ENCODE measurements at regions not wholly inside any gene's neighbourhood (a gene's known extent, or its start where the extent isn't known, plus 50 kb on each side); places are given as distances from the start of the nearest gene placed in this dataset.

- Histone ChIP-seq H3K9me3 (ENCODE audit: control insufficient read depth, insufficient read depth, low read length) (no peaks in the 10 kb centered on the region), H3K36me3 (ENCODE audit: control insufficient read depth, insufficient read depth, low read length) (no peaks in the 10 kb centered on the region), H3K27ac (ENCODE audit: low read depth, low read length) (no peak overlapping the region), H3K4me3 (ENCODE audit: low read depth, low read length) (no peak overlapping the region), H3K27me3 (ENCODE audit: control insufficient read depth, insufficient read depth, low read length) (no peaks in the 10 kb centered on the region), H3K4me1 (ENCODE audit: control insufficient read depth, insufficient read depth, low read length) (no peaks in the 10 kb centered on the region)
- DNase-seq (ENCODE audit: low read depth in 4 of 6, low spot score in 6 of 6), result peak in 1 of 6 donors; percentile 18
- WGBS (ENCODE audit: insufficient coverage), result 67% methylated on average over 1 of the region's 1 CpG
These were observed 292.9 kb downstream of the NNT start for GRCh38 chr5:43895876-43896275.

- no peak for DNase-seq (ENCODE audit: low read depth in 4 of 6, low spot score in 6 of 6)
- no CpG with 5 or more reads among the region's 4 CpGs for WGBS (ENCODE audit: insufficient coverage)
- H3K4me3 ChIP-seq (ENCODE audit: low read depth, low read length), result no peak overlapping the region
- H3K4me1 ChIP-seq (ENCODE audit: control insufficient read depth, insufficient read depth, low read length), result no peaks in the 10 kb centered on the region
- H3K36me3 ChIP-seq (ENCODE audit: control insufficient read depth, insufficient read depth, low read length), result no peaks in the 10 kb centered on the region
- H3K27me3 ChIP-seq (ENCODE audit: control insufficient read depth, insufficient read depth, low read length), result no peaks in the 10 kb centered on the region
- H3K27ac ChIP-seq (ENCODE audit: low read depth, low read length), result no peak overlapping the region
- no peaks in the 10 kb centered on the region for H3K9me3 ChIP-seq (ENCODE audit: control insufficient read depth, insufficient read depth, low read length)
These were observed 291.1 kb downstream of the NNT start for GRCh38 chr5:43893951-43894684.

GRCh38 chr5:43891112-43891511, 288.1 kb downstream of the NNT start:
- H3K4me3 ChIP-seq (ENCODE audit: low read depth, low read length), result no peak overlapping the region
- no peak for DNase-seq (ENCODE audit: low read depth in 4 of 6, low spot score in 6 of 6)
- H3K27me3 ChIP-seq (ENCODE audit: control insufficient read depth, insufficient read depth, low read length), result no peaks in the 10 kb centered on the region
- H3K4me1 ChIP-seq (ENCODE audit: control insufficient read depth, insufficient read depth, low read length), result no peaks in the 10 kb centered on the region
- no peaks in the 10 kb centered on the region for H3K9me3 ChIP-seq (ENCODE audit: control insufficient read depth, insufficient read depth, low read length)
- H3K36me3 ChIP-seq (ENCODE audit: control insufficient read depth, insufficient read depth, low read length), result no peaks in the 10 kb centered on the region
- 100% methylated on average over 1 of the region's 1 CpG for WGBS (ENCODE audit: insufficient coverage)
- H3K27ac ChIP-seq (ENCODE audit: low read depth, low read length), result no peak overlapping the region

DNA sequence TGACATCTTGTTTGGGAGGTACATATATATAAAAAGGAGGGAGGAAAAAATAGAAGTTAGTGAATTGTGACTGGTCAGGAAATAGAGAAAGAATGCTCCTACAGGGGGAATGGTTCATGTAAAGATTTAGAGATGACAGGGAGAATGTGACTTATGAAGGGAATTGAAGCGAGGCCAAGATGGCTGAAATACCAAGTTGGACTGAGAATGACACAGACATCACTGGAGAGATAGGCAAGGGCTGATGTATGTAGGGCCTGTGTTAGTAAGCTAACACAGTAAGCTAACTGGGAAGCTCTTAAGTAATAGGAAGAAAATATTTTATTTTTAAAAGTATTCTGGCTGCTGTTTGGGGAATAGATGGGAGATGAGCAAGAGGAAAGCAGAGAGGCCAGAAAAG, 286.3 kb downstream of the NNT start:
- Histone ChIP-seq H3K27me3 (ENCODE audit: control insufficient read depth, insufficient read depth, low read length) (no peaks in the 10 kb centered on the region), H3K4me1 (ENCODE audit: control insufficient read depth, insufficient read depth, low read length) (no peaks in the 10 kb centered on the region), H3K4me3 (ENCODE audit: low read depth, low read length) (no peak overlapping the region), H3K9me3 (ENCODE audit: control insufficient read depth, insufficient read depth, low read length) (no peaks in the 10 kb centered on the region), H3K36me3 (ENCODE audit: control insufficient read depth, insufficient read depth, low read length) (no peaks in the 10 kb centered on the region), H3K27ac (ENCODE audit: low read depth, low read length) (no peak overlapping the region)
- DNase-seq (ENCODE audit: low read depth in 4 of 6, low spot score in 6 of 6), result no peak
- WGBS (ENCODE audit: insufficient coverage), result 73% methylated on average over 1 of the region's 1 CpG

- DNase-seq (ENCODE audit: low read depth in 4 of 6, low spot score in 6 of 6), result no peak
- H3K27me3 ChIP-seq (ENCODE audit: control insufficient read depth, insufficient read depth, low read length), result no peaks in the 10 kb centered on the region
- no CpG with 5 or more reads among the region's 1 CpG for WGBS (ENCODE audit: insufficient coverage)
These were observed 272.8 kb downstream of the NNT start for GRCh38 chr5:43875741-43876140.

GRCh38 chr5:43874772-43875171, 271.8 kb downstream of the NNT start:
- Histone ChIP-seq H3K4me3 (ENCODE audit: low read depth, low read length) (no peak overlapping the region), H3K9me3 (ENCODE audit: control insufficient read depth, insufficient read depth, low read length) (no peaks in the 10 kb centered on the region), H3K4me1 (ENCODE audit: control insufficient read depth, insufficient read depth, low read length) (no peaks in the 10 kb centered on the region), H3K27ac (ENCODE audit: low read depth, low read length) (no peak overlapping the region), H3K36me3 (ENCODE audit: control insufficient read depth, insufficient read depth, low read length) (no peaks in the 10 kb centered on the region), H3K27me3 (ENCODE audit: control insufficient read depth, insufficient read depth, low read length) (no peaks in the 10 kb centered on the region)
- WGBS (ENCODE audit: insufficient coverage), result 82% methylated on average over 3 of the region's 3 CpGs
- DNase-seq (ENCODE audit: low read depth in 4 of 6, low spot score in 6 of 6), result peak in 1 of 6 donors; percentile 5

More at GRCh38 chr5:43875741-43876140, 272.8 kb downstream of the NNT start:
- Histone ChIP-seq H3K9me3 (ENCODE audit: control insufficient read depth, insufficient read depth, low read length) (no peaks in the 10 kb centered on the region), H3K4me1 (ENCODE audit: control insufficient read depth, insufficient read depth, low read length) (no peaks in the 10 kb centered on the region), H3K4me3 (ENCODE audit: low read depth, low read length) (no peak overlapping the region), H3K27ac (ENCODE audit: low read depth, low read length) (no peak overlapping the region), H3K36me3 (ENCODE audit: control insufficient read depth, insufficient read depth, low read length) (no peaks in the 10 kb centered on the region)

DNA sequence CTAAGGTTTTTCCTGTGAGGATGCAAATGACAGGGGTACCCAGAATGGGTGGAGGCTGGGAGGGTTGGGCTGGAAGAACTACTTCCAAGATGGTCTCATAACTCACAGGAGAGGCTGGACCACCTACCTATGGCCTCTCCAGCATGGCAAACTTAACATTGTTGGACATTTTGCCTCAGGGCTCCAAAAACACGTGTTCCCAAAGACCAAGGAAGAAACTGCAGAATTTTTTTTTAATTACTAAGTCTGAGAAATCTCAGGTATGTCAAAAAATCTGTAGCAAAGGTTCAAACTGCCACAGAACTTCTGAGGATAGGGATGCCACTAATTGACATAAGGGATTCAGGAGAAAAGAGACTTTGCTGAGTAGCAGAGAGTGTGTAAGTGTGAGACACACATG, 270.8 kb downstream of the NNT start:
- Histone ChIP-seq H3K27ac (ENCODE audit: low read depth, low read length) (no peak overlapping the region), H3K9me3 (ENCODE audit: control insufficient read depth, insufficient read depth, low read length) (no peaks in the 10 kb centered on the region), H3K27me3 (ENCODE audit: control insufficient read depth, insufficient read depth, low read length) (no peaks in the 10 kb centered on the region), H3K4me3 (ENCODE audit: low read depth, low read length) (no peak overlapping the region), H3K36me3 (ENCODE audit: control insufficient read depth, insufficient read depth, low read length) (no peaks in the 10 kb centered on the region), H3K4me1 (ENCODE audit: control insufficient read depth, insufficient read depth, low read length) (no peaks in the 10 kb centered on the region)
- no peak for DNase-seq (ENCODE audit: low read depth in 4 of 6, low spot score in 6 of 6)
- no CpG with 5 or more reads among the region's 1 CpG for WGBS (ENCODE audit: insufficient coverage)

DNA sequence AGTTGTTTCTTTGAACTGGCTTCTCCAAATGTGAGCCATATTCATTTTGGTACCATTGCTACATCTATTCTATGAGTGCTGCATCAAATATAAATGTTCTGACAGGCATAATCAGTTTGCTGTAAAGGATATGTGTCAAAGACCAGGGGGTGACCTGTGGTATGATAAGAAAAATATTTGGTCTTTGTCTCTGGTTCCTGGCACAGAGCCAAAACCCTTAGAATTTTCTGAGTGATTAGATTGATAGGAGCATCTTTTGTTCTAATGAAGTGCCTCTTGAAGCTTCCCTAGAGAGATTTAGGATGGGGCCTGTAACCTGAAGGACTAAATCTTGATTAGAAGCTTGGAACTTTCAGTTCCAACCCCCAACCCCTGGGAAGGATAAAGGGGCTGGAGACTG, 256.3 kb downstream of the NNT start:
- Histone ChIP-seq H3K9me3 (ENCODE audit: control insufficient read depth, insufficient read depth, low read length) (no peaks in the 10 kb centered on the region), H3K36me3 (ENCODE audit: control insufficient read depth, insufficient read depth, low read length) (no peaks in the 10 kb centered on the region), H3K4me1 (ENCODE audit: control insufficient read depth, insufficient read depth, low read length) (no peaks in the 10 kb centered on the region), H3K27ac (ENCODE audit: low read depth, low read length) (no peak overlapping the region), H3K4me3 (ENCODE audit: low read depth, low read length) (no peak overlapping the region), H3K27me3 (ENCODE audit: control insufficient read depth, insufficient read depth, low read length) (no peaks in the 10 kb centered on the region)
- no peak for DNase-seq (ENCODE audit: low read depth in 4 of 6, low spot score in 6 of 6)

DNA sequence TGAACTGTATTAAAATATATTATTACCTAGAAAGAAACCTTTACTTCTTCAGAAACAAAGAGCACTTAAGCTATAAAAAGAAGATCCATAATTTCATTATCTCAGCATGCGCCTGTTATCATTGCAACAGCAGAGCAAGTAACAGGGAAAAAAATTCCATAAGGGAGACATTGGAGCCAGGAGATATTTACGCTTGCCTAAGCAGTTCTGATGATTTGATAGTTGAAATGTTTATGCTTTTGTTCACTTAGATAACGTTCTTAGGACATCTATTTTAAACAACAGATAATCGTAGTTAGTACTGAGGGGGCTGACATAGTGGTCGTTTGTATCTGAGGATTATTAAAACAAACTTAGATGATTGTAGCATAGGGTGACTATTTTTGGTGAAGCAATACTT, 252.5 kb downstream of the NNT start:
- no peak overlapping the region for H3K27ac ChIP-seq (ENCODE audit: low read depth, low read length)
- 92% methylated on average over 2 of the region's 5 CpGs for WGBS (ENCODE audit: insufficient coverage)
- peak in 1 of 6 donors; percentile 56 for DNase-seq (ENCODE audit: low read depth in 4 of 6, low spot score in 6 of 6)
- H3K4me3 ChIP-seq (ENCODE audit: low read depth, low read length), result no peak overlapping the region
- H3K27me3 ChIP-seq (ENCODE audit: control insufficient read depth, insufficient read depth, low read length), result no peaks in the 10 kb centered on the region
- no peaks in the 10 kb centered on the region for H3K9me3 ChIP-seq (ENCODE audit: control insufficient read depth, insufficient read depth, low read length)
- H3K4me1 ChIP-seq (ENCODE audit: control insufficient read depth, insufficient read depth, low read length), result no peaks in the 10 kb centered on the region
- no peaks in the 10 kb centered on the region for H3K36me3 ChIP-seq (ENCODE audit: control insufficient read depth, insufficient read depth, low read length)

GRCh38 chr5:43854697-43855292, 251.8 kb downstream of the NNT start:
- Histone ChIP-seq H3K27ac (ENCODE audit: low read depth, low read length) (no peak overlapping the region), H3K27me3 (ENCODE audit: control insufficient read depth, insufficient read depth, low read length) (no peaks in the 10 kb centered on the region), H3K4me1 (ENCODE audit: control insufficient read depth, insufficient read depth, low read length) (no peaks in the 10 kb centered on the region), H3K4me3 (ENCODE audit: low read depth, low read length) (no peak overlapping the region), H3K9me3 (ENCODE audit: control insufficient read depth, insufficient read depth, low read length) (no peaks in the 10 kb centered on the region), H3K36me3 (ENCODE audit: control insufficient read depth, insufficient read depth, low read length) (no peaks in the 10 kb centered on the region)
- no peak for DNase-seq (ENCODE audit: low read depth in 4 of 6, low spot score in 6 of 6)
- WGBS (ENCODE audit: insufficient coverage), result no CpG with 5 or more reads among the region's 1 CpG
